HepG2 (cell line): ENCODE measurements at regions not wholly inside any gene's neighbourhood (a gene's known extent, or its start where the extent isn't known, plus 50 kb on each side); places are given as distances from the start of the nearest gene placed in this dataset.
A peak's percentile ranks its signal among the peaks of the same experiment; 100 is the strongest.

Source experiments
- ATAC-seq: fragments of 200-7000 bp; cut with Tn5 transposase; 3 replicates; pipeline ENCODE4 v1.9.1; 2020; ENCODE audit warnings: mild to moderate bottlenecking, moderate library complexity
- BruUV-seq: library from RNA; stranded (reverse); fragments of 400-500 nt; replicated peaks from 2 replicates; lab custom pipeline; 2021; lab: Mats Ljungman, UMichigan
- CTCF ChIA-PET: fragments of 300-600 bp; formaldehyde crosslinking; extraction: SDS; loops from one replicate; lab custom pipeline; 2021; ENCODE audit warnings: low total read pairs, inconsistent platforms, low intra/inter-chr PET ratio; lab: Yijun Ruan, JAX
- POLR2A ChIA-PET: fragments of 350-600 bp; sonication (Branson Sonifier 250); formaldehyde crosslinking; loops from one replicate; lab custom pipeline; 2020; ENCODE audit warnings: antibody characterized with exemption, inconsistent platforms; lab: Yijun Ruan, JAX
- DNase-seq: peaks from one replicate; pipeline ENCODE4 v3.0.0-alpha.2; 2015; ENCODE audit warnings: low spot score
- FAIRE-seq: peaks from 3 replicates; lab custom pipeline; 2011; peaks lifted over from hg19 to GRCh38; lab: Jason Lieb, UNC
- H2AFZ ChIP-seq: one replicate; pipeline ENCODE4 v1.6.1; 2011; ENCODE audit warnings: low read length, inconsistent platforms
- H3K27ac ChIP-seq: fragments of 300-600 bp; 3 replicates; pipeline ENCODE4 v1.8.0; 2011; ENCODE audit warnings: mixed run types, mild to moderate bottlenecking, mixed read lengths, low read length, inconsistent platforms; ENCODE audit not compliant: insufficient read depth; ENCODE audit errors: extremely low read length
- H3K27me3 ChIP-seq, 2 experiments: fragments of 200-600 bp in 1 of 2; 2 replicates in 1 of 2; 3 replicates in 1 of 2; pipeline versions ENCODE4 v1.6.0 to v1.8.0; 2011; ENCODE audit warnings: low read length in 2 of 2, mild to moderate bottlenecking in 2 of 2, moderate library complexity in 2 of 2, inconsistent platforms in 1 of 2; ENCODE audit not compliant: insufficient read depth in 2 of 2, control insufficient read depth in 1 of 2
- H3K36me3 ChIP-seq, 2 experiments: fragments of 200-600 bp in 1 of 2; replicated peaks in 1 of 2; 2 replicates in 1 of 2; 3 replicates in 1 of 2; pipeline versions ENCODE4 v1.5.1 to v1.8.0; 2011; ENCODE audit warnings: low read length in 2 of 2, inconsistent platforms in 1 of 2; ENCODE audit not compliant: insufficient read depth in 2 of 2, control insufficient read depth in 1 of 2
- H3K4me1 ChIP-seq: 2 replicates; pipeline ENCODE4 v1.5.1; 2012; ENCODE audit warnings: low read length, inconsistent platforms; ENCODE audit not compliant: insufficient read depth
- H3K4me2 ChIP-seq: 2 replicates; pipeline ENCODE4 v1.6.0; 2011; ENCODE audit warnings: low read depth, low read length, inconsistent platforms
- H3K4me3 ChIP-seq, 3 experiments: fragments of 200-600 bp in 1 of 3; sonication (generic), shearing (Covaris generic) in 1 of 3; replicated peaks in 1 of 3; 2 replicates each; pipeline ENCODE4 v1.5.1; 2011 to 2016; ENCODE audit warnings: low read length in 3 of 3, inconsistent platforms in 2 of 3, low read depth in 2 of 3, mild to moderate bottlenecking in 2 of 3, control low read depth in 1 of 3, mixed read lengths in 1 of 3; ENCODE audit not compliant: insufficient read depth in 1 of 3
- H3K79me2 ChIP-seq: one replicate; pipeline ENCODE4 v1.6.1; 2011; ENCODE audit warnings: low read length, inconsistent platforms; ENCODE audit not compliant: insufficient read depth
- H3K9ac ChIP-seq: 2 replicates; pipeline ENCODE4 v1.6.0; 2011; ENCODE audit warnings: mild to moderate bottlenecking, low read depth, low read length, inconsistent platforms; ENCODE audit not compliant: insufficient read depth
- H3K9me3 ChIP-seq: 2 replicates; pipeline ENCODE4 v1.5.1; 2012; ENCODE audit warnings: mild to moderate bottlenecking, low read length
- H4K20me1 ChIP-seq: 2 replicates; pipeline ENCODE4 v1.6.0; 2011; ENCODE audit warnings: inconsistent platforms, mild to moderate bottlenecking, low read length, moderate library complexity; ENCODE audit not compliant: insufficient read depth
- ATF2 ChIP-seq: sonication (generic); formaldehyde crosslinking; IDR thresholded peaks from 2 replicates; pipeline ENCODE4 v1.4.0; 2020; ENCODE audit warnings: missing genetic modification reagents
- ATF4 ChIP-seq, 2 experiments: fragments of 450-650 bp in 1 of 2; sonication (generic) in 1 of 2; formaldehyde crosslinking; IDR thresholded peaks; 2 replicates each; pipeline versions ENCODE4 v1.5.0 to v1.8.0; 2020 to 2022; ENCODE audit warnings: mild to moderate bottlenecking in 1 of 2, missing genetic modification reagents in 1 of 2
- FOXJ3 ChIP-seq: sonication (generic); formaldehyde crosslinking; IDR thresholded peaks from 2 replicates; pipeline ENCODE4 v1.4.0; 2020; ENCODE audit warnings: missing genetic modification reagents, mild to moderate bottlenecking, borderline replicate concordance
- GATAD2A ChIP-seq: IDR thresholded peaks from 2 replicates; pipeline ENCODE4 v1.6.1; 2016
- IKZF4 ChIP-seq: sonication (generic); formaldehyde crosslinking; IDR thresholded peaks from 2 replicates; pipeline ENCODE4 v1.5.1; 2020; ENCODE audit warnings: borderline replicate concordance, mild to moderate bottlenecking, low read depth, missing genetic modification reagents; ENCODE audit errors: not compliant biosample characterization
- KDM1A ChIP-seq: IDR thresholded peaks from 2 replicates; pipeline ENCODE4 v1.6.1; 2016; ENCODE audit warnings: missing compliant biosample characterization
- KLF9 ChIP-seq: IDR thresholded peaks from 2 replicates; pipeline ENCODE4 v1.6.1; 2016; ENCODE audit warnings: low read depth
- NCOA2 ChIP-seq: sonication (generic); formaldehyde crosslinking; IDR thresholded peaks from 2 replicates; pipeline ENCODE4 v1.8.0; 2022; ENCODE audit warnings: inconsistent platforms
- NFKBIZ ChIP-seq: IDR thresholded peaks from 2 replicates; pipeline ENCODE4 v1.6.1; 2018; ENCODE audit warnings: missing genetic modification reagents, missing compliant biosample characterization
- NR2F1 ChIP-seq, 2 experiments: fragments of 450-650 bp in 1 of 2; formaldehyde crosslinking in 1 of 2; IDR thresholded peaks; 2 replicates each; pipeline versions ENCODE4 v1.5.0 to v1.6.1; 2016 to 2020; ENCODE audit warnings: mild to moderate bottlenecking in 1 of 2, missing compliant biosample characterization in 1 of 2, missing genetic modification reagents in 1 of 2, moderate library complexity in 1 of 2
- POGZ ChIP-seq: sonication (generic); formaldehyde crosslinking; IDR thresholded peaks from 2 replicates; pipeline ENCODE4 v1.4.0; 2020; ENCODE audit warnings: mild to moderate bottlenecking, missing genetic modification reagents
- RAD51 ChIP-seq: fragments of 450-650 bp; IDR thresholded peaks from 2 replicates; pipeline ENCODE4 v1.6.1; 2016; ENCODE audit warnings: borderline replicate concordance
- SNAI1 ChIP-seq: sonication (generic); formaldehyde crosslinking; IDR thresholded peaks from 2 replicates; pipeline ENCODE4 v1.5.0; 2020; ENCODE audit warnings: mild to moderate bottlenecking, missing genetic modification reagents, borderline replicate concordance
- SRF ChIP-seq: IDR thresholded peaks from 2 replicates; pipeline ENCODE4 v1.6.1; 2011; ENCODE audit warnings: mild to moderate bottlenecking, low read depth, low read length, moderate library complexity
- ZBTB42 ChIP-seq: sonication (generic); formaldehyde crosslinking; IDR thresholded peaks from 2 replicates; pipeline ENCODE4 v1.5.0; 2020; ENCODE audit warnings: mild to moderate bottlenecking, missing genetic modification reagents
- ZBTB43 ChIP-seq: sonication (generic); formaldehyde crosslinking; conservative IDR thresholded peaks from 2 replicates; pipeline ENCODE4 v1.4.0; 2020; ENCODE audit warnings: missing genetic modification reagents
- ZMYM3 ChIP-seq: sonication (generic); formaldehyde crosslinking; IDR thresholded peaks from 2 replicates; pipeline ENCODE4 v1.5.1; 2020; ENCODE audit warnings: mild to moderate bottlenecking, missing genetic modification reagents
- ZNF124 ChIP-seq: sonication (generic); formaldehyde crosslinking; IDR thresholded peaks from 2 replicates; pipeline ENCODE4 v1.4.0; 2020; ENCODE audit warnings: missing genetic modification reagents
- ZNF205 ChIP-seq: IDR thresholded peaks from 2 replicates; pipeline ENCODE4 v1.6.1; 2018; ENCODE audit warnings: missing biosample characterization, missing genetic modification reagents
- ZNF260 ChIP-seq: sonication (generic); formaldehyde crosslinking; IDR thresholded peaks from 2 replicates; pipeline ENCODE4 v1.4.0; 2020; ENCODE audit warnings: missing genetic modification reagents, low read depth, mild to moderate bottlenecking, borderline replicate concordance
- ZNF432 ChIP-seq: sonication (generic); formaldehyde crosslinking; IDR thresholded peaks from 2 replicates; pipeline ENCODE4 v1.5.0; 2020; ENCODE audit warnings: missing genetic modification reagents, mild to moderate bottlenecking, borderline replicate concordance
- ZNF451 ChIP-seq: sonication (generic); formaldehyde crosslinking; IDR thresholded peaks from 2 replicates; pipeline ENCODE4 v1.5.0; 2020; ENCODE audit warnings: mild to moderate bottlenecking, missing genetic modification reagents
- ZNF7 ChIP-seq: IDR thresholded peaks from 2 replicates; pipeline ENCODE4 v1.6.1; 2016; ENCODE audit warnings: missing biosample characterization, missing genetic modification reagents
- ZNF724P ChIP-seq: sonication (generic); formaldehyde crosslinking; IDR thresholded peaks from 2 replicates; pipeline ENCODE4 v1.8.0; 2022; ENCODE audit warnings: missing genetic modification reagents, borderline replicate concordance
- ZNF773 ChIP-seq: sonication (generic); formaldehyde crosslinking; IDR thresholded peaks from 2 replicates; pipeline ENCODE4 v1.4.0; 2020; ENCODE audit warnings: missing genetic modification reagents, borderline replicate concordance
- in situ Hi-C: cut with HindIII; loops from 2 replicates; pipeline ENCODE4 v1.10.0; 2017; ENCODE audit warnings: low pct_unique_long_range_greater_than_20kb; ENCODE audit not compliant: extremely low pct_ligation_motif_present
- intact Hi-C: fragments of 100-400 bp; cut with micrococcal nuclease; formaldehyde crosslinking; loops from one replicate; pipeline ENCODE4 v1.10.0; 2022; ENCODE audit not compliant: unreplicated experiment

- Histone ChIP-seq H3K79me2 (no peaks in the 10 kb centered on the region), H3K36me3 (no peaks in the 10 kb centered on the region), H3K27ac (peak overlapping the region; percentile 79), H4K20me1 (no peaks in the 10 kb centered on the region), H3K4me2 (no peak overlapping the region), H2AFZ (no peak overlapping the region), H3K27me3 (no peaks in the 10 kb centered on the region), H3K4me1 (peaks cover 90% of the 10 kb centered on the region), H3K9me3 (no peaks in the 10 kb centered on the region), H3K9ac (no peak overlapping the region), H3K4me3 (no peak overlapping the region)
- FAIRE-seq (no peak), DNase-seq (no peak), ATAC-seq (no peak)
- CTCF ChIA-PET, result interaction anchor here (0.6 kb wide), 1 partner anchor 37 kb away, joined by 3 read pairs; no protein-coding TSS in a partner anchor
- in situ Hi-C loops (no loop called here), intact Hi-C loops (loop anchor here (5.0 kb wide), 1 partner anchor 39 kb away; no protein-coding TSS in a partner anchor)
- no TSS peak for BruUV-seq
- POLR2A ChIA-PET, result interaction anchor here (1.0 to 2.5 kb wide), 4 partner anchors 9 to 70 kb away, joined by 3 to 14 read pairs (median 4); no protein-coding TSS in a partner anchor
- TF ChIP-seq KDM1A (CRISPR knock-in tag) (0 out of 2 replicates have a peak, but pooled peaks have one; percentile 53), KLF9 (no peak), ATF4 (CRISPR knock-in tag; IDR thresholded peaks at IDR 0.05) (peak in 1 of 2 experiments; percentile 27; a peak in 1 of 4 replicates), POGZ (CRISPR knock-in tag) (peak; percentile 18; the same call in 1 of the 2 replicates), ZBTB42 (CRISPR knock-in tag) (no peak), ATF2 (CRISPR knock-in tag) (no peak), ZNF432 (no peak), NR2F1 (CRISPR knock-in tag; IDR thresholded peaks at IDR 0.05) (no peak), ZNF451 (no peak), ZNF124 (no peak), SRF (no peak), ZBTB43 (CRISPR knock-in tag) (0 out of 2 replicates have a peak, but pooled peaks have one; percentile 21), NCOA2 (CRISPR knock-in tag) (no peak), RAD51 (no peak), ZNF7 (CRISPR knock-in tag) (no peak), ZMYM3 (peak; percentile 66; the same call in 1 of the 2 replicates), NFKBIZ (no peak), ZNF724P (CRISPR knock-in tag) (no peak), GATAD2A (CRISPR knock-in tag) (peak; percentile 30; the same call in 1 of the 2 replicates), ZNF773 (no peak), IKZF4 (CRISPR knock-in tag) (no peak), FOXJ3 (CRISPR knock-in tag) (no peak), SNAI1 (CRISPR knock-in tag) (no peak), ZNF260 (CRISPR knock-in tag) (peak; percentile 100), ZNF205 (CRISPR knock-in tag) (no peak)
These were observed 121.0 kb upstream of the LOC128125822 start for GRCh38 chr6:63451238-63451637.
